ENCODE measurements at regions not wholly inside any gene's neighbourhood (a gene's known extent, or its start where the extent isn't known, plus 50 kb on each side); places are given as distances from the start of the nearest gene placed in this dataset.

GRCh38 chr12:13583630-13584029 is 387.1 kb downstream of the EMP1 start:
- Histone ChIP-seq H3K9ac (ENCODE audit: low read depth, low read length) (no peak overlapping the region), H3K4me2 (ENCODE audit: low read depth, low read length) (no peak overlapping the region), H4K5ac (ENCODE audit: low read depth, low read length) (no peak overlapping the region), H3K4ac (ENCODE audit: low read depth, low read length) (no peak overlapping the region), H4K8ac (ENCODE audit: low read depth in 2 of 2, low read length in 2 of 2) (no peak overlapping the region), H3K27ac (ENCODE audit: insufficient read depth, low read length) (no peak overlapping the region), H2BK20ac (ENCODE audit: low read depth, low read length) (no peak overlapping the region), H4K91ac (ENCODE audit: insufficient read depth, low read depth, low read length) (no peak overlapping the region), H3K36me3 (ENCODE audit: control insufficient read depth, insufficient read depth, low read length) (no peaks in the 10 kb centered on the region), H3K18ac (ENCODE audit: low read depth, low read length) (no peak overlapping the region), H3K9me1 (ENCODE audit: insufficient read depth, low read length) (no peaks in the 10 kb centered on the region), H3K79me1 (ENCODE audit: low read depth in 1 of 2, low read length in 2 of 2) (no peaks in the 10 kb centered on the region), H3K23ac (ENCODE audit: low read depth, low read length) (no peak overlapping the region), H2AK5ac (ENCODE audit: low read depth, low read length) (no peak overlapping the region), H3K4me3 (ENCODE audit: insufficient read depth, low read depth, low read length) (no peak overlapping the region), H2AFZ (replicated peaks; ENCODE audit: low read length, poor library complexity) (no peak overlapping the region), H4K20me1 (ENCODE audit: insufficient read depth, low read length) (no peaks in the 10 kb centered on the region), H2AK9ac (replicated peaks; ENCODE audit: low read depth, low read length, poor library complexity) (no peak overlapping the region), H3K4me1 (ENCODE audit: control insufficient read depth, insufficient read depth, low read length) (no peaks in the 10 kb centered on the region), H2BK5ac (ENCODE audit: low read depth, low read length, poor library complexity, severe bottlenecking) (no peak overlapping the region), H3K56ac (ENCODE audit: extremely low read depth, insufficient read depth, low read length) (no peak overlapping the region), H2BK120ac (ENCODE audit: low read depth, low read length) (no peak overlapping the region), H3K9me3 (ENCODE audit: control insufficient read depth, insufficient read depth, low read length) (no peaks in the 10 kb centered on the region), H2BK15ac (ENCODE audit: low read depth, low read length) (no peak overlapping the region), H3K27me3 (ENCODE audit: control insufficient read depth, insufficient read depth, low read length) (no peaks in the 10 kb centered on the region), H3K14ac (replicated peaks; ENCODE audit: low read depth, low read length) (no peak overlapping the region)
- in situ Hi-C loops (cut with MboI; ENCODE audit: low sequenced_read_pairs) (no loop called here), intact Hi-C loops (cut with micrococcal nuclease) (no loop called here), dilution Hi-C loops (cut with HindIII; ENCODE audit: low sequenced_read_pairs, unreplicated experiment) (no loop called here)
- no TSS peak for BruUV-seq (replicated peaks)
- POLR2A ChIA-PET (ENCODE audit: unreplicated experiment), result no interaction called here
- CTCF ChIA-PET, result no interaction called here
- no peak for TF ChIP-seq NFE2L2 (IDR thresholded peaks at IDR 0.05; ENCODE audit: low read depth, low read length)
- TF ChIP-seq SMC3 (IDR thresholded peaks at IDR 0.05; ENCODE audit: low read depth, low read length), result no peak
- TF ChIP-seq BHLHE40 (IDR thresholded peaks at IDR 0.05; ENCODE audit: low read depth, low read length), result no peak
- TF ChIP-seq MAFK (IDR thresholded peaks at IDR 0.05; ENCODE audit: low read depth, low read length), result no peak
- TF ChIP-seq FOS (IDR thresholded peaks at IDR 0.05; ENCODE audit: low read depth, low read length), result no peak
- no peak for TF ChIP-seq POLR2A (IDR thresholded peaks at IDR 0.05; ENCODE audit: low read depth, low read length)
- TF ChIP-seq RAD21 (IDR thresholded peaks at IDR 0.05; ENCODE audit: low read length), result no peak
- TF ChIP-seq ELK1 (IDR thresholded peaks at IDR 0.05; ENCODE audit: borderline replicate concordance, low read depth, low read length), result no peak
- no peak for ATAC-seq (ENCODE audit: low read depth)
- 48% methylated on average over 7 of the region's 7 CpGs; no CpG with 5 or more reads in 1 of the 2 experiments for WGBS, 2 experiments (ENCODE audit: extremely low coverage in 2 of 2, insufficient read length in 1 of 2)
- DNase-seq, result no peak

All from IMR-90 (cell line).